HEK293T (cell line): ENCODE measurements at regions not wholly inside any gene's neighbourhood (a gene's known extent, or its start where the extent isn't known, plus 50 kb on each side); places are given as distances from the start of the nearest gene placed in this dataset.

Source experiments
- BHLHE40 ChIP-seq: fragments of 450-650 bp; IDR thresholded peaks from 2 replicates; pipeline ENCODE4 v1.6.1; 2016; ENCODE audit warnings: mild to moderate bottlenecking, moderate library complexity, borderline replicate concordance
- ELF4 ChIP-seq: fragments of 450-650 bp; IDR thresholded peaks from 2 replicates; pipeline ENCODE4 v1.6.1; 2017; ENCODE audit warnings: antibody characterized with exemption
- LEF1 ChIP-seq: fragments of 450-650 bp; IDR thresholded peaks from 2 replicates; pipeline ENCODE4 v1.6.1; 2017; ENCODE audit warnings: mild to moderate bottlenecking, borderline replicate concordance
- NFRKB ChIP-seq: fragments of 450-650 bp; IDR thresholded peaks from 2 replicates; pipeline ENCODE4 v1.6.1; 2016; ENCODE audit warnings: mild to moderate bottlenecking, moderate library complexity
- SUZ12 ChIP-seq: fragments of 450-650 bp; IDR thresholded peaks from 2 replicates; pipeline ENCODE4 v1.6.1; 2016; ENCODE audit warnings: mild to moderate bottlenecking

DNA sequence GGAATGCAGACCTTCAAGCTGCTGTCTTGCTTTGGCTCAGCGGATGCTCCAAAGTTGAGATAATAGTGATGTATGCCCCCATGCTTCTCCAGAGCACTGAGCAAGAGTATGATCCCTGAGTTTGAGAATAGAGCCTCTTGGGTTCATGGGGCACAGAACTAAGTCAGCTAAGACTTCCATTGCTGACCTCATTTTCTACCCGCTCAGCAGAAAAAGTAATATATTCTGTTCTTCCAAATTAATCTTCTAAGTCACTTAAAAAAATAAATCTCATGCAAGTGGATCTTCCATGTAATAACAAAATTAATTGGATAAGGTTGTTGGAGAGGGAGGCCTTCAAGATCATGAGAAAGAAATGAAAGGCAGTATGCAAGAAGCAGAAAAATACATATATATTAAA is 483.9 kb downstream of the DNAH5 start:
- no peak for TF ChIP-seq LEF1
- TF ChIP-seq NFRKB, result no peak
- no peak for TF ChIP-seq SUZ12
- TF ChIP-seq BHLHE40, result no peak
- no peak for TF ChIP-seq ELF4
